GM18858 (cell line): ENCODE measurements at regions not wholly inside any gene's neighbourhood (a gene's known extent, or its start where the extent isn't known, plus 50 kb on each side); places are given as distances from the start of the nearest gene placed in this dataset.

Experiments
- ATAC-seq: cut with Tn5 transposase; IDR thresholded peaks from one replicate; pipeline ENCODE4 v1.9.1; 2021; ENCODE audit not compliant: unreplicated experiment

DNA sequence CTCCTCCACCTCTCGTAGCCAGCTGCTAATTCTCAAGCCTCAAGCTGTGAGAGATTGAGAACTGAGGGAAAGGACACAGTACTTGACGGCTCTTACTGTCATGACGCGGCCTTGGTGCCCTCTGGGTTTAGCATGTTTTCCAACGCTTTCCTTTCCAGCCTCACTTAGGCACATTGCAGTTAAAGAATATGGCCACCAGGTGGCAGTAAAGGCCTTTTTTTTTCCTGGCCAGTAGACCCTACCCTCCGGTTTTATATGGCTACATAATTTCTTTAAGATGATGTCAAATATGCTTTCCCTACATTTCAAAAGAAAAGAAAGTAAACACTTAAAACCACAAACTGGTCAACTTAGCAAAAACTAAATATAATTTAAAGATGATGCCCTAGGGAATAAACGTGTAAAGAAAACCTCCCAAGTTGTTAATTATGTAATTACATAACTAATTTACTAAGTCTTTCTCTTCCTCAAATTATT is 56.8 kb upstream of the PRDX6 start:
- no peak for ATAC-seq

GRCh38 chr1:173421286-173421685 is 55.8 kb upstream of the PRDX6 start:
- no peak for ATAC-seq

DNA sequence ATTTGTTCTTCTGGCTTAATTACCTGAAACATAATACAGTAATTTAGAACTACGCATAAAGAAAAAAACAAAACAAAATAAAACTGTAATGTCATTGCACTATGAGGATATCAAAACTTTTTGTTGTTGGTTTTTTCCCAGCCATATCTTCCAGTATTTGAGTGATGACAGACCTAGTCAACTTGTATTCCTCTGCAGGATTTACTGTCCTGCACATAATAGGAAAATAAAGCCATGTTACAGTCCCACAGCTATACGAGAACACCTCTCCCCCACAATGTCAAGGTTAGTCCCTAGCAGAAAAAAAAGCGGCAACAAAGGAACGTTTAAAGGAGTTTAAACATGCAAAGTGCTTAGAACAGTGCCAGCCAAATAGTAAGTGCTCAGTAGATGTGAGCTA is 55.3 kb upstream of the PRDX6 start:
- ATAC-seq: no peak

DNA sequence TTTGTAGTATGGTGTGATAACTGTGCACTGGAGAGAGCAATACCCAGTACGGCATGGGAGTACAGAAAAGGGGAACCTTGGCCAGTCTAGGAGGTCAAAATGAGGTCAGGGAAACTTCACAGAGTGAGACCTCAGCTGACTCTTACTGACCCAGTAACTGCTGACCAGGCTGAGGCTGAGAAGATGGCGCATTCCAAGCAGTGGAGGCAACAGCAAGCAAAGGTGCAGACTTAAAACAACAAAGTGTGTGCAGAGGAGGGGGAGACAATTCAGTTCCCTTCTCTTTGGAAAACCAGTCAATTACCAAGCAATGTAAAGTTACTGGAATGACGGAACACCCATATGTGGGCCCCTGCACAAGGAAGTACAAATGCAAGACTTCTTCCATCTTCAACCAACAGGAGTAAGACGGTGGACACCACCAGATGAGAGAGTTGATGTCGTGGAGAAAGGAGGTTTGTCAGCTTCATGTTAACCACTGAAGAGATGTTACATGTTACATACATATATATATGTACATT is 54.6 kb upstream of the PRDX6 start:
- no peak for ATAC-seq

DNA sequence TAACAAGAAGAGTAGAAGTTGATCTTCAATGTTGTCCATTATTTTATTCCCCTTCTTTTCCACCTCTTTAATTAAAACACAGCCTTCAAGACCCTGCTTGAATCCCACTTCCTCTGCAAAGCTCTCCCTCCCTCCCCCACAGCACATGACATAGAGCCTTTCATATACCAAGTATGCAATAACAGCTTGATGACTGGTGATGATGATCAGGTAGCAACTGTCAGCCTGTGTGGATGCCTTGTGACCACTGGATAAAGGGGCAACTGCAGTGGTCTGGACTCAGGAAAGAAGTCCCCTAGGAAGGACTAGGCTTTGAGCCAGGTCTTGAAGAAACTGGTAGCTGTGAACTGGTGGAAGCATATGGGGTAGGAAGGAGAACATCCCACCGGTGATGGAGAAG is 53.8 kb upstream of the PRDX6 start:
- no peak for ATAC-seq

GRCh38 chr1:173424143-173424542 is 53.0 kb upstream of the PRDX6 start:
- no peak for ATAC-seq

GRCh38 chr1:173424782-173425407 is 52.2 kb upstream of the PRDX6 start:
- no peak for ATAC-seq

GRCh38 chr1:173426057-173426456 is 51.1 kb upstream of the PRDX6 start:
- ATAC-seq: no peak

GRCh38 chr1:173427146-173428054 is 49.7 kb upstream of the PRDX6 start:
- no peak for ATAC-seq
